ENCODE measurements at regions not wholly inside any gene's neighbourhood (a gene's known extent, or its start where the extent isn't known, plus 50 kb on each side); places are given as distances from the start of the nearest gene placed in this dataset.
A peak's percentile ranks its signal among the peaks of the same experiment; 100 is the strongest.

GRCh38 chr9:115593587-115594091 lies 475.7 kb upstream of the TNC start:
- TF ChIP-seq, protein P1, sequence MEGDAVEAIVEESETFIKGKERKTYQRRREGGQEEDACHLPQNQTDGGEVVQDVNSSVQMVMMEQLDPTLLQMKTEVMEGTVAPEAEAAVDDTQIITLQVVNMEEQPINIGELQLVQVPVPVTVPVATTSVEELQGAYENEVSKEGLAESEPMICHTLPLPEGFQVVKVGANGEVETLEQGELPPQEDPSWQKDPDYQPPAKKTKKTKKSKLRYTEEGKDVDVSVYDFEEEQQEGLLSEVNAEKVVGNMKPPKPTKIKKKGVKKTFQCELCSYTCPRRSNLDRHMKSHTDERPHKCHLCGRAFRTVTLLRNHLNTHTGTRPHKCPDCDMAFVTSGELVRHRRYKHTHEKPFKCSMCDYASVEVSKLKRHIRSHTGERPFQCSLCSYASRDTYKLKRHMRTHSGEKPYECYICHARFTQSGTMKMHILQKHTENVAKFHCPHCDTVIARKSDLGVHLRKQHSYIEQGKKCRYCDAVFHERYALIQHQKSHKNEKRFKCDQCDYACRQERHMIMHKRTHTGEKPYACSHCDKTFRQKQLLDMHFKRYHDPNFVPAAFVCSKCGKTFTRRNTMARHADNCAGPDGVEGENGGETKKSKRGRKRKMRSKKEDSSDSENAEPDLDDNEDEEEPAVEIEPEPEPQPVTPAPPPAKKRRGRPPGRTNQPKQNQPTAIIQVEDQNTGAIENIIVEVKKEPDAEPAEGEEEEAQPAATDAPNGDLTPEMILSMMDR (IDR thresholded peaks at IDR 0.05), result peak; percentile 13 to 33 (median 32)
- TF ChIP-seq POLR2A (IDR thresholded peaks at IDR 0.05) (no peak), EP300 (IDR thresholded peaks at IDR 0.05) (no peak)
